Parathyroid adenoma (tissue), 2 donors: ENCODE measurements at regions not wholly inside any gene's neighbourhood (a gene's known extent, or its start where the extent isn't known, plus 50 kb on each side); places are given as distances from the start of the nearest gene placed in this dataset.

Source experiments
- H2AFZ ChIP-seq: fragments of 300-600 bp; sonication (generic); one replicate; pipeline ENCODE4 v1.7.0; 2017; ENCODE audit warnings: antibody characterized with exemption, mild to moderate bottlenecking
- H3K27ac ChIP-seq: fragments of 300-600 bp; sonication (generic); one replicate; pipeline ENCODE4 v1.7.0; 2017
- H3K27me3 ChIP-seq: fragments of 300-600 bp; sonication (generic); one replicate; pipeline ENCODE4 v1.7.0; 2017; ENCODE audit warnings: low read length; ENCODE audit not compliant: control insufficient read depth, insufficient read depth
- H3K36me3 ChIP-seq: fragments of 300-600 bp; sonication (generic); one replicate; pipeline ENCODE4 v1.7.0; 2017; ENCODE audit warnings: low read length; ENCODE audit not compliant: control insufficient read depth, insufficient read depth
- H3K4me1 ChIP-seq: fragments of 300-600 bp; sonication (generic); one replicate; pipeline ENCODE4 v1.7.0; 2017; ENCODE audit warnings: control low read depth
- H3K4me2 ChIP-seq: fragments of 300-600 bp; sonication (generic); one replicate; pipeline ENCODE4 v1.7.0; 2017; ENCODE audit warnings: low read length
- H3K4me3 ChIP-seq: fragments of 300-600 bp; sonication (generic); one replicate; pipeline ENCODE4 v1.7.0; 2017; ENCODE audit warnings: low read depth, low read length
- H3K79me2 ChIP-seq: fragments of 300-600 bp; sonication (generic); one replicate; pipeline ENCODE4 v1.7.0; 2017; ENCODE audit warnings: control low read depth
- H3K9ac ChIP-seq: fragments of 300-600 bp; sonication (generic); one replicate; pipeline ENCODE4 v1.7.0; 2017; ENCODE audit warnings: mild to moderate bottlenecking
- H3K9me3 ChIP-seq: fragments of 300-600 bp; sonication (generic); one replicate; pipeline ENCODE4 v1.7.0; 2017; ENCODE audit warnings: low read length; ENCODE audit not compliant: control insufficient read depth
- CTCF ChIP-seq: fragments of 300-600 bp; sonication (generic); IDR thresholded peaks from one replicate; pipeline ENCODE4 v1.7.0; 2017; ENCODE audit warnings: antibody characterized with exemption, mild to moderate bottlenecking
- donor health status: primary hyperparathyroidism.

GRCh38 chr10:124262234-124262865, 156.4 kb downstream of the OAT start:
- Histone ChIP-seq H3K27ac (no peak overlapping the region), H3K4me1 (no peaks in the 10 kb centered on the region), H3K4me3 (no peak overlapping the region), H3K36me3 (no peaks in the 10 kb centered on the region), H3K9me3 (no peaks in the 10 kb centered on the region), H2AFZ (no peak overlapping the region), H3K27me3 (no peaks in the 10 kb centered on the region), H3K4me2 (no peak overlapping the region), H3K9ac (no peak overlapping the region), H3K79me2 (no peaks in the 10 kb centered on the region)
- TF ChIP-seq CTCF = no peak

GRCh38 chr10:124259139-124259825, 159.4 kb downstream of the OAT start:
- Histone ChIP-seq H3K27me3 (no peaks in the 10 kb centered on the region), H3K4me2 (no peak overlapping the region)

GRCh38 chr10:124257781-124258180, 160.9 kb downstream of the OAT start:
- H3K36me3 ChIP-seq = no peaks in the 10 kb centered on the region
- no peaks in the 10 kb centered on the region for H3K9me3 ChIP-seq
- H3K79me2 ChIP-seq = no peaks in the 10 kb centered on the region
- H3K4me3 ChIP-seq = no peak overlapping the region
- H3K4me2 ChIP-seq = no peak overlapping the region
- no peaks in the 10 kb centered on the region for H3K4me1 ChIP-seq
- TF ChIP-seq CTCF = no peak
- no peak overlapping the region for H3K27ac ChIP-seq
- no peak overlapping the region for H2AFZ ChIP-seq
- H3K27me3 ChIP-seq = no peaks in the 10 kb centered on the region
- no peak overlapping the region for H3K9ac ChIP-seq

More at GRCh38 chr10:124259139-124259825, 159.4 kb downstream of the OAT start:
- Histone ChIP-seq H3K79me2 (no peaks in the 10 kb centered on the region), H3K9ac (no peak overlapping the region), H3K9me3 (no peaks in the 10 kb centered on the region), H3K36me3 (no peaks in the 10 kb centered on the region), H3K4me3 (no peak overlapping the region), H2AFZ (no peak overlapping the region), H3K4me1 (no peaks in the 10 kb centered on the region), H3K27ac (no peak overlapping the region)
- no peak for TF ChIP-seq CTCF

GRCh38 chr10:124256151-124256550, 162.6 kb downstream of the OAT start:
- Histone ChIP-seq H3K4me1 (no peaks in the 10 kb centered on the region), H3K9me3 (no peaks in the 10 kb centered on the region), H3K36me3 (no peaks in the 10 kb centered on the region), H3K9ac (no peak overlapping the region), H3K79me2 (no peaks in the 10 kb centered on the region), H3K27me3 (no peaks in the 10 kb centered on the region), H3K4me2 (no peak overlapping the region), H3K27ac (no peak overlapping the region), H3K4me3 (no peak overlapping the region), H2AFZ (no peak overlapping the region)
- TF ChIP-seq CTCF = no peak

GRCh38 chr10:124255556-124255955, 162.2 kb upstream of the CHST15 start:
- Histone ChIP-seq H3K9me3 (no peaks in the 10 kb centered on the region), H3K4me2 (no peak overlapping the region), H3K4me1 (no peaks in the 10 kb centered on the region), H2AFZ (no peak overlapping the region), H3K27me3 (no peaks in the 10 kb centered on the region), H3K4me3 (no peak overlapping the region), H3K36me3 (no peaks in the 10 kb centered on the region), H3K79me2 (no peaks in the 10 kb centered on the region), H3K27ac (no peak overlapping the region), H3K9ac (no peak overlapping the region)
- no peak for TF ChIP-seq CTCF
